HG03378 (cell line): ENCODE measurements at regions not wholly inside any gene's neighbourhood (a gene's known extent, or its start where the extent isn't known, plus 50 kb on each side); places are given as distances from the start of the nearest gene placed in this dataset.

ENCODE experiments used
- ATAC-seq: cut with Tn5 transposase; IDR thresholded peaks from one replicate; pipeline ENCODE4 v1.9.1; 2021; ENCODE audit warnings: mild to moderate bottlenecking, moderate library complexity; ENCODE audit not compliant: unreplicated experiment

GRCh38 chr12:66045506-66045905 is 85.0 kb downstream of the LLPH start:
- no peak for ATAC-seq

GRCh38 chr12:66044731-66045130 is 85.8 kb downstream of the LLPH start:
- no peak for ATAC-seq

- ATAC-seq = no peak
Observed at GRCh38 chr12:66043035-66043434, 87.5 kb downstream of the LLPH start.

- no peak for ATAC-seq
Observed at GRCh38 chr12:66041651-66042363, 88.7 kb downstream of the LLPH start.

GRCh38 chr12:66036317-66036716 is 94.2 kb downstream of the LLPH start:
- ATAC-seq = no peak

GRCh38 chr12:66035288-66035966 is 95.1 kb downstream of the LLPH start:
- no peak for ATAC-seq

- ATAC-seq = no peak
Observed at GRCh38 chr12:66033151-66033550, 97.4 kb downstream of the LLPH start.

GRCh38 chr12:66032739-66033138 is 97.8 kb downstream of the LLPH start:
- no peak for ATAC-seq

- no peak for ATAC-seq
Observed at GRCh38 chr12:66030217-66030781, 100.3 kb downstream of the LLPH start.

GRCh38 chr12:66028390-66028789 is 102.2 kb downstream of the LLPH start:
- ATAC-seq = no peak

GRCh38 chr12:66025477-66025876 is 105.1 kb downstream of the LLPH start:
- no peak for ATAC-seq

GRCh38 chr12:66024949-66025348 is 105.6 kb downstream of the LLPH start:
- ATAC-seq = no peak

GRCh38 chr12:66020481-66020880 is 110.1 kb downstream of the LLPH start:
- ATAC-seq = no peak

- ATAC-seq = no peak
Observed at GRCh38 chr12:66017736-66018135, 112.8 kb downstream of the LLPH start.
